T-helper 1 cell (primary cell): ENCODE measurements at regions not wholly inside any gene's neighbourhood (a gene's known extent, or its start where the extent isn't known, plus 50 kb on each side); places are given as distances from the start of the nearest gene placed in this dataset.
"Not testable (repeated sequence)": the region's sequence is repeated elsewhere in the genome, so short reads cannot be mapped to it uniquely, and the experiment has no call there.

ENCODE experiments used
- DNase-seq, 5 donors: peaks; one replicate each; pipeline ENCODE4 v3.0.0-alpha.2; 2012 to 2020

- no peak for DNase-seq
Observed at GRCh38 chr13:79187917-79188690, 218.0 kb downstream of the RBM26 start.

- DNase-seq: peak in 1 of 5 donors; percentile 21
Observed at GRCh38 chr13:79185580-79185979, 220.5 kb downstream of the RBM26 start.

GRCh38 chr13:79183231-79183630 lies 222.8 kb downstream of the RBM26 start:
- DNase-seq: no peak

- DNase-seq: not testable (repeated sequence)
Observed at GRCh38 chr13:79173691-79174090, 232.4 kb downstream of the RBM26 start.

GRCh38 chr13:79172924-79173323 lies 233.1 kb downstream of the RBM26 start:
- not testable (repeated sequence) for DNase-seq

- no peak for DNase-seq
Observed at GRCh38 chr13:79171141-79172061, 234.7 kb downstream of the RBM26 start.

GRCh38 chr13:79160818-79161217 lies 245.2 kb downstream of the RBM26 start:
- DNase-seq: no peak

GRCh38 chr13:79155883-79156282 lies 250.2 kb downstream of the RBM26 start:
- no peak for DNase-seq

- no peak for DNase-seq
Observed at GRCh38 chr13:79149210-79149609, 256.8 kb downstream of the RBM26 start.

- DNase-seq: no peak
Observed at GRCh38 chr13:79141082-79141481, 265.0 kb downstream of the RBM26 start.

- no peak for DNase-seq
Observed at GRCh38 chr13:79128158-79128557, 277.9 kb downstream of the RBM26 start.

GRCh38 chr13:79126706-79127105 lies 279.3 kb downstream of the RBM26 start:
- DNase-seq: no peak

GRCh38 chr13:79124183-79124582 lies 281.9 kb downstream of the RBM26 start:
- no peak for DNase-seq

GRCh38 chr13:79121286-79121685 lies 284.8 kb downstream of the RBM26 start:
- no peak for DNase-seq

- DNase-seq: no peak
Observed at GRCh38 chr13:79119578-79120107, 286.4 kb downstream of the RBM26 start.

GRCh38 chr13:79112016-79112415 lies 294.0 kb downstream of the RBM26 start:
- no peak for DNase-seq

GRCh38 chr13:79108914-79109643 lies 297.0 kb downstream of the RBM26 start:
- DNase-seq: no peak

- no peak for DNase-seq
Observed at GRCh38 chr13:79098596-79098995, 307.5 kb downstream of the RBM26 start.

GRCh38 chr13:79097201-79097600 lies 308.9 kb downstream of the RBM26 start:
- no peak for DNase-seq

- no peak for DNase-seq
Observed at GRCh38 chr13:79096099-79096498, 310.0 kb downstream of the RBM26 start.

GRCh38 chr13:79090552-79091124 lies 315.4 kb downstream of the RBM26 start:
- DNase-seq: no peak

GRCh38 chr13:79084802-79085424 lies 321.1 kb downstream of the RBM26 start:
- DNase-seq: no peak
